HepG2 (cell line): ENCODE measurements at regions not wholly inside any gene's neighbourhood (a gene's known extent, or its start where the extent isn't known, plus 50 kb on each side); places are given as distances from the start of the nearest gene placed in this dataset.

Source experiments
- ATAC-seq: fragments of 200-7000 bp; cut with Tn5 transposase; 3 replicates; pipeline ENCODE4 v1.9.1; 2020; ENCODE audit warnings: mild to moderate bottlenecking, moderate library complexity
- BruUV-seq: library from RNA; stranded (reverse); fragments of 400-500 nt; replicated peaks from 2 replicates; lab custom pipeline; 2021; lab: Mats Ljungman, UMichigan
- CTCF ChIA-PET: fragments of 300-600 bp; formaldehyde crosslinking; extraction: SDS; loops from one replicate; lab custom pipeline; 2021; ENCODE audit warnings: low total read pairs, inconsistent platforms, low intra/inter-chr PET ratio; lab: Yijun Ruan, JAX
- POLR2A ChIA-PET: fragments of 350-600 bp; sonication (Branson Sonifier 250); formaldehyde crosslinking; loops from one replicate; lab custom pipeline; 2020; ENCODE audit warnings: antibody characterized with exemption, inconsistent platforms; lab: Yijun Ruan, JAX
- DNase-seq: peaks from one replicate; pipeline ENCODE4 v3.0.0-alpha.2; 2015; ENCODE audit warnings: low spot score
- FAIRE-seq: peaks from 3 replicates; lab custom pipeline; 2011; peaks lifted over from hg19 to GRCh38; lab: Jason Lieb, UNC
- H2AFZ ChIP-seq: one replicate; pipeline ENCODE4 v1.6.1; 2011; ENCODE audit warnings: low read length, inconsistent platforms
- H3K27ac ChIP-seq: fragments of 300-600 bp; 3 replicates; pipeline ENCODE4 v1.8.0; 2011; ENCODE audit warnings: mixed run types, mild to moderate bottlenecking, mixed read lengths, low read length, inconsistent platforms; ENCODE audit not compliant: insufficient read depth; ENCODE audit errors: extremely low read length
- H3K27me3 ChIP-seq, 2 experiments: fragments of 200-600 bp in 1 of 2; 2 replicates in 1 of 2; 3 replicates in 1 of 2; pipeline versions ENCODE4 v1.6.0 to v1.8.0; 2011; ENCODE audit warnings: low read length in 2 of 2, mild to moderate bottlenecking in 2 of 2, moderate library complexity in 2 of 2, inconsistent platforms in 1 of 2; ENCODE audit not compliant: insufficient read depth in 2 of 2, control insufficient read depth in 1 of 2
- H3K36me3 ChIP-seq, 2 experiments: fragments of 200-600 bp in 1 of 2; replicated peaks in 1 of 2; 2 replicates in 1 of 2; 3 replicates in 1 of 2; pipeline versions ENCODE4 v1.5.1 to v1.8.0; 2011; ENCODE audit warnings: low read length in 2 of 2, inconsistent platforms in 1 of 2; ENCODE audit not compliant: insufficient read depth in 2 of 2, control insufficient read depth in 1 of 2
- H3K4me1 ChIP-seq: 2 replicates; pipeline ENCODE4 v1.5.1; 2012; ENCODE audit warnings: low read length, inconsistent platforms; ENCODE audit not compliant: insufficient read depth
- H3K4me2 ChIP-seq: 2 replicates; pipeline ENCODE4 v1.6.0; 2011; ENCODE audit warnings: low read depth, low read length, inconsistent platforms
- H3K4me3 ChIP-seq, 3 experiments: fragments of 200-600 bp in 1 of 3; sonication (generic), shearing (Covaris generic) in 1 of 3; replicated peaks in 1 of 3; 2 replicates each; pipeline ENCODE4 v1.5.1; 2011 to 2016; ENCODE audit warnings: low read length in 3 of 3, inconsistent platforms in 2 of 3, low read depth in 2 of 3, mild to moderate bottlenecking in 2 of 3, control low read depth in 1 of 3, mixed read lengths in 1 of 3; ENCODE audit not compliant: insufficient read depth in 1 of 3
- H3K79me2 ChIP-seq: one replicate; pipeline ENCODE4 v1.6.1; 2011; ENCODE audit warnings: low read length, inconsistent platforms; ENCODE audit not compliant: insufficient read depth
- H3K9ac ChIP-seq: 2 replicates; pipeline ENCODE4 v1.6.0; 2011; ENCODE audit warnings: mild to moderate bottlenecking, low read depth, low read length, inconsistent platforms; ENCODE audit not compliant: insufficient read depth
- H3K9me3 ChIP-seq: 2 replicates; pipeline ENCODE4 v1.5.1; 2012; ENCODE audit warnings: mild to moderate bottlenecking, low read length
- H4K20me1 ChIP-seq: 2 replicates; pipeline ENCODE4 v1.6.0; 2011; ENCODE audit warnings: inconsistent platforms, mild to moderate bottlenecking, low read length, moderate library complexity; ENCODE audit not compliant: insufficient read depth
- CAMTA2 ChIP-seq: sonication (generic); formaldehyde crosslinking; IDR thresholded peaks from 2 replicates; pipeline ENCODE4 v1.4.0; 2020; ENCODE audit warnings: mild to moderate bottlenecking, missing genetic modification reagents, borderline replicate concordance
- CEBPB ChIP-seq: IDR thresholded peaks from 2 replicates; pipeline ENCODE4 v1.6.1; 2011; ENCODE audit warnings: low read depth, low read length, improper control_type of control experiment, borderline replicate concordance
- HDAC6 ChIP-seq: fragments of 200-600 bp; sonication (generic); IDR thresholded peaks from 2 replicates; pipeline ENCODE4 v1.7.0; 2017; ENCODE audit warnings: mild to moderate bottlenecking, antibody characterized with exemption, low read length, low read depth
- HHEX ChIP-seq: IDR thresholded peaks from 2 replicates; pipeline ENCODE4 v1.6.1; 2016; ENCODE audit warnings: control low read depth
- HMG20A ChIP-seq: IDR thresholded peaks from 2 replicates; pipeline ENCODE4 v1.6.1; 2016; ENCODE audit warnings: borderline replicate concordance
- IKZF4 ChIP-seq: sonication (generic); formaldehyde crosslinking; IDR thresholded peaks from 2 replicates; pipeline ENCODE4 v1.5.1; 2020; ENCODE audit warnings: borderline replicate concordance, mild to moderate bottlenecking, low read depth, missing genetic modification reagents; ENCODE audit errors: not compliant biosample characterization
- KAT7 ChIP-seq: IDR thresholded peaks from 2 replicates; pipeline ENCODE4 v1.6.1; 2018; ENCODE audit warnings: borderline replicate concordance, missing compliant biosample characterization
- MAX ChIP-seq: IDR thresholded peaks from 2 replicates; pipeline ENCODE4 v1.6.1; 2012; ENCODE audit warnings: inconsistent platforms
- NFKB2 ChIP-seq: sonication (generic); formaldehyde crosslinking; IDR thresholded peaks from 2 replicates; pipeline ENCODE4 v1.4.0; 2020; ENCODE audit warnings: missing genetic modification reagents, borderline replicate concordance
- RBM22 ChIP-seq: fragments of 200-400 bp; formaldehyde crosslinking; optimal IDR thresholded peaks from 2 replicates; pipeline ENCODE3; 2017; ENCODE audit warnings: mild to moderate bottlenecking, low read length, moderate library complexity
- TCF7L2 ChIP-seq: IDR thresholded peaks from 2 replicates; pipeline ENCODE4 v1.6.1; 2011; ENCODE audit warnings: mild to moderate bottlenecking, low read depth, low read length, moderate library complexity
- ZBTB20 ChIP-seq: sonication (generic); formaldehyde crosslinking; IDR thresholded peaks from 2 replicates; pipeline ENCODE4 v1.8.1; 2023; ENCODE audit warnings: missing genetic modification reagents, low read depth, mild to moderate bottlenecking, borderline replicate concordance
- ZNF382 ChIP-seq: sonication (generic); formaldehyde crosslinking; IDR thresholded peaks from 2 replicates; pipeline ENCODE4 v1.5.0; 2020; ENCODE audit warnings: missing genetic modification reagents, mild to moderate bottlenecking, borderline replicate concordance
- ZNF563 ChIP-seq: sonication (generic); formaldehyde crosslinking; IDR thresholded peaks from 2 replicates; pipeline ENCODE4 v1.8.0; 2022; ENCODE audit warnings: mild to moderate bottlenecking, moderate library complexity, missing genetic modification reagents
- ZNF839 ChIP-seq: sonication (generic); formaldehyde crosslinking; IDR thresholded peaks from 2 replicates; pipeline ENCODE4 v1.4.0; 2020; ENCODE audit warnings: missing genetic modification reagents, mild to moderate bottlenecking, borderline replicate concordance
- ZNF891 ChIP-seq: sonication (generic); formaldehyde crosslinking; IDR thresholded peaks from 2 replicates; pipeline ENCODE4 v1.5.0; 2020; ENCODE audit warnings: mild to moderate bottlenecking, missing genetic modification reagents
- WGBS: methylation state at CpG from one replicate; pipeline ENCODE4 v1.1.6; 2017; ENCODE audit warnings: low lambda C conversion rate; 5-methylcytosine and 5-hydroxymethylcytosine counted together
- in situ Hi-C: cut with HindIII; loops from 2 replicates; pipeline ENCODE4 v1.10.0; 2017; ENCODE audit warnings: low pct_unique_long_range_greater_than_20kb; ENCODE audit not compliant: extremely low pct_ligation_motif_present
- intact Hi-C: fragments of 100-400 bp; cut with micrococcal nuclease; formaldehyde crosslinking; loops from one replicate; pipeline ENCODE4 v1.10.0; 2022; ENCODE audit not compliant: unreplicated experiment
- TF ChIP-seq, protein P1 (sequence below): sonication (generic); formaldehyde crosslinking; IDR thresholded peaks from 2 replicates; pipeline ENCODE4 v1.5.1; 2020; ENCODE audit warnings: missing genetic modification reagents, mild to moderate bottlenecking, borderline replicate concordance
- TF ChIP-seq, protein P2 (sequence below), 2 experiments: IDR thresholded peaks; 2 replicates each; pipeline ENCODE4 v1.6.1; 2011 to 2012; ENCODE audit warnings: low read length in 2 of 2, borderline replicate concordance in 1 of 2, low read depth in 1 of 2, mild to moderate bottlenecking in 1 of 2, moderate library complexity in 1 of 2
- TF ChIP-seq, protein P3 (sequence below): sonication (generic); formaldehyde crosslinking; IDR thresholded peaks from 2 replicates; pipeline ENCODE4 v1.5.1; 2020; ENCODE audit warnings: missing genetic modification reagents, mild to moderate bottlenecking, borderline replicate concordance

- Histone ChIP-seq H3K79me2 (no peaks in the 10 kb centered on the region), H4K20me1 (no peaks in the 10 kb centered on the region), H3K4me1 (no peaks in the 10 kb centered on the region), H2AFZ (no peak overlapping the region), H3K27ac (no peak overlapping the region), H3K4me2 (no peak overlapping the region), H3K9me3 (no peaks in the 10 kb centered on the region), H3K27me3 (peaks cover 0 to 3% of the 10 kb centered on the region in 2 experiments; a peak in 1 of 5 replicates), H3K36me3 (no peaks in the 10 kb centered on the region), H3K4me3 (no peak overlapping the region), H3K9ac (no peak overlapping the region)
- POLR2A ChIA-PET: no interaction called here
- in situ Hi-C loops (no loop called here), intact Hi-C loops (no loop called here)
- DNase-seq: no peak
- CTCF ChIA-PET: no interaction called here
- no peak for ATAC-seq
- no TSS peak for BruUV-seq
- WGBS: 10% methylated on average over 2 of the region's 2 CpGs
- FAIRE-seq: no peak
- TF ChIP-seq CAMTA2 (no peak), ZNF382 (no peak), ZNF891 (CRISPR knock-in tag) (no peak), ZNF839 (no peak), HMG20A (CRISPR knock-in tag) (no peak), KAT7 (CRISPR knock-in tag) (no peak), ZNF563 (CRISPR knock-in tag) (no peak), IKZF4 (no peak), HHEX (CRISPR knock-in tag) (no peak), ZBTB20 (no peak), HDAC6 (no peak), RBM22 (no peak), NFKB2 (no peak), MAX (no peak), TCF7L2 (no peak), CEBPB (no peak)
- TF ChIP-seq, protein P1, sequence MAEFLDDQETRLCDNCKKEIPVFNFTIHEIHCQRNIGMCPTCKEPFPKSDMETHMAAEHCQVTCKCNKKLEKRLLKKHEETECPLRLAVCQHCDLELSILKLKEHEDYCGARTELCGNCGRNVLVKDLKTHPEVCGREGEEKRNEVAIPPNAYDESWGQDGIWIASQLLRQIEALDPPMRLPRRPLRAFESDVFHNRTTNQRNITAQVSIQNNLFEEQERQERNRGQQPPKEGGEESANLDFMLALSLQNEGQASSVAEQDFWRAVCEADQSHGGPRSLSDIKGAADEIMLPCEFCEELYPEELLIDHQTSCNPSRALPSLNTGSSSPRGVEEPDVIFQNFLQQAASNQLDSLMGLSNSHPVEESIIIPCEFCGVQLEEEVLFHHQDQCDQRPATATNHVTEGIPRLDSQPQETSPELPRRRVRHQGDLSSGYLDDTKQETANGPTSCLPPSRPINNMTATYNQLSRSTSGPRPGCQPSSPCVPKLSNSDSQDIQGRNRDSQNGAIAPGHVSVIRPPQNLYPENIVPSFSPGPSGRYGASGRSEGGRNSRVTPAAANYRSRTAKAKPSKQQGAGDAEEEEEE: no peak
- TF ChIP-seq, protein P2, sequence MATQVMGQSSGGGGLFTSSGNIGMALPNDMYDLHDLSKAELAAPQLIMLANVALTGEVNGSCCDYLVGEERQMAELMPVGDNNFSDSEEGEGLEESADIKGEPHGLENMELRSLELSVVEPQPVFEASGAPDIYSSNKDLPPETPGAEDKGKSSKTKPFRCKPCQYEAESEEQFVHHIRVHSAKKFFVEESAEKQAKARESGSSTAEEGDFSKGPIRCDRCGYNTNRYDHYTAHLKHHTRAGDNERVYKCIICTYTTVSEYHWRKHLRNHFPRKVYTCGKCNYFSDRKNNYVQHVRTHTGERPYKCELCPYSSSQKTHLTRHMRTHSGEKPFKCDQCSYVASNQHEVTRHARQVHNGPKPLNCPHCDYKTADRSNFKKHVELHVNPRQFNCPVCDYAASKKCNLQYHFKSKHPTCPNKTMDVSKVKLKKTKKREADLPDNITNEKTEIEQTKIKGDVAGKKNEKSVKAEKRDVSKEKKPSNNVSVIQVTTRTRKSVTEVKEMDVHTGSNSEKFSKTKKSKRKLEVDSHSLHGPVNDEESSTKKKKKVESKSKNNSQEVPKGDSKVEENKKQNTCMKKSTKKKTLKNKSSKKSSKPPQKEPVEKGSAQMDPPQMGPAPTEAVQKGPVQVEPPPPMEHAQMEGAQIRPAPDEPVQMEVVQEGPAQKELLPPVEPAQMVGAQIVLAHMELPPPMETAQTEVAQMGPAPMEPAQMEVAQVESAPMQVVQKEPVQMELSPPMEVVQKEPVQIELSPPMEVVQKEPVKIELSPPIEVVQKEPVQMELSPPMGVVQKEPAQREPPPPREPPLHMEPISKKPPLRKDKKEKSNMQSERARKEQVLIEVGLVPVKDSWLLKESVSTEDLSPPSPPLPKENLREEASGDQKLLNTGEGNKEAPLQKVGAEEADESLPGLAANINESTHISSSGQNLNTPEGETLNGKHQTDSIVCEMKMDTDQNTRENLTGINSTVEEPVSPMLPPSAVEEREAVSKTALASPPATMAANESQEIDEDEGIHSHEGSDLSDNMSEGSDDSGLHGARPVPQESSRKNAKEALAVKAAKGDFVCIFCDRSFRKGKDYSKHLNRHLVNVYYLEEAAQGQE (IDR thresholded peaks at IDR 0.05; ENCODE audit: borderline replicate concordance in 1 of 2, low read depth in 1 of 2, low read length in 2 of 2): no peak
- TF ChIP-seq, protein P3, sequence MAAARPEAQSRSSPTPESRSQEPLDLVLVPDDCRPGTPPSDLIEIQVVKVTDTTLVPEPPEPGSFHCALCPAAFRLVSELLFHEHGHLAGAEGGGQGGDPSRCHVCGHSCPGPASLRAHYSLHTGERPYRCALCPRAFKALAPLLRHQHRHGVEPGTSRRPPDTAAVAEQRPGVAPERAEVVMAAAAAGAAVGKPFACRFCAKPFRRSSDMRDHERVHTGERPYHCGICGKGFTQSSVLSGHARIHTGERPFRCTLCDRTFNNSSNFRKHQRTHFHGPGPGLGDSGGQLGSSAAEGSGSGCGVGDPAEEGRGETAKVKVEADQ (CRISPR knock-in tag): no peak
Observed at GRCh38 chrX:994780-995179, 217.7 kb downstream of the CRLF2 start.
